Activated CD4-positive, alpha-beta T cell treated with anti-CD3 and anti-CD28 coated beads, Interleukin-2, amount 50 U/mL, for 24 hours (primary cell): ENCODE measurements at regions not wholly inside any gene's neighbourhood (a gene's known extent, or its start where the extent isn't known, plus 50 kb on each side); places are given as distances from the start of the nearest gene placed in this dataset.

Source experiments
- DNase-seq, 2 donors: peaks; one replicate each; pipeline ENCODE4 v3.0.0-alpha.2; 2020; ENCODE audit warnings: low read depth in 1 of 2, low spot score in 1 of 2

DNA sequence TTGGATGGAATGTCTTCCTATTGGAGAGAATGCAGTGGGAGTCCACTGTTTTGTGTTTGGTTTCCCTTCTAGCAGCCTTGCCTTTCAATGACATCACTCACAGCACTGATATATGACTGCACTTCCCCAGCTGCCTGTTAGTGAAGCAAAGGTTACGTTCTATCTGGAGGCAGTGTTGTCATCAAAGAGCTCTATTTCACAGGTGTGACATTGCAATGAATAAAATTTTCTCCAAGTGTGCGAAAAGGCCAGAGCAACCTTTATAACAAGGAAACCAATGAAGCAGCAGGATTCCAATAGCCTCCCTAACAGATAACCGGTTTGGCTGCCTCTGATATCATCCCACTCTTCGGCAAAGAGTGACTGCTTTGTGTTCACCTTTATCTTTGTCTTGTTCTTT is 523.5 kb upstream of the ZNF608 start:
- no peak for DNase-seq

DNA sequence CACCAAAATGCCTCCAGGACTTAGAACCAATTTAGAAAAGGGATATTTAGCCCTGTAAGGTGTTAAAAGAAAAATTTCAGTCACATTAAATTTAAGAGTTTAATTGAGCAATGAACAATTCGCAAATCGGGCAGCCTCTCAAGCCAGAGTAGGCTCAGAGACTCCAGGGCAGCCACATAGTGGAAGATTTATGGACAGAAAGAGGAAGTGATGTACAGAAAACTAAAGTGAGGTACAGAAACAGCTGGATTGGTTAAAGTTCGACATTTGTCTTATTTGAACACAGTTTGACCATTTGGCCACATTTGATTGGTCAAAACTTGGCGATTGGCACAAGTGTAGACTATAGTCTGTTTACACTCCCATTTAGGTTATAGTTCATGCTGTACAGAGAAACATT is 525.9 kb upstream of the ZNF608 start:
- no peak for DNase-seq

DNA sequence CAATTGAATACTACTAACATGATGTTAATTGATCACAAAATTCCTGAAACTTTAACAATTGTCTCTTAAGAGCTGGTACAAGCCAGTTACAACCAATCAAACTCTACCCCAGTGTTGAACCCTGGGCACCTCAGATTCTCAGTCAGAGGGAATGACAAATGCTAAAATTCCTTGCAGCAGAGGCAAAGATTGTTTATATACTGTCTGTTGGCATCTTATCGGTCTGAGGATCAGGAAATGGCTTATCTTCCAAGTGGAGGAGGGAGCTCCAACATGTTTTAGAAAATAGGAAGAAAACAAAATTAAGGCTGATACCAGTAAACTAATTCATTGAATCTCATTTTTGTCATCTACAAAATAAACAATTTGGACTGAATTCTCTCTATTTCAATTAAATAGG is 527.8 kb upstream of the ZNF608 start:
- DNase-seq = no peak

DNA sequence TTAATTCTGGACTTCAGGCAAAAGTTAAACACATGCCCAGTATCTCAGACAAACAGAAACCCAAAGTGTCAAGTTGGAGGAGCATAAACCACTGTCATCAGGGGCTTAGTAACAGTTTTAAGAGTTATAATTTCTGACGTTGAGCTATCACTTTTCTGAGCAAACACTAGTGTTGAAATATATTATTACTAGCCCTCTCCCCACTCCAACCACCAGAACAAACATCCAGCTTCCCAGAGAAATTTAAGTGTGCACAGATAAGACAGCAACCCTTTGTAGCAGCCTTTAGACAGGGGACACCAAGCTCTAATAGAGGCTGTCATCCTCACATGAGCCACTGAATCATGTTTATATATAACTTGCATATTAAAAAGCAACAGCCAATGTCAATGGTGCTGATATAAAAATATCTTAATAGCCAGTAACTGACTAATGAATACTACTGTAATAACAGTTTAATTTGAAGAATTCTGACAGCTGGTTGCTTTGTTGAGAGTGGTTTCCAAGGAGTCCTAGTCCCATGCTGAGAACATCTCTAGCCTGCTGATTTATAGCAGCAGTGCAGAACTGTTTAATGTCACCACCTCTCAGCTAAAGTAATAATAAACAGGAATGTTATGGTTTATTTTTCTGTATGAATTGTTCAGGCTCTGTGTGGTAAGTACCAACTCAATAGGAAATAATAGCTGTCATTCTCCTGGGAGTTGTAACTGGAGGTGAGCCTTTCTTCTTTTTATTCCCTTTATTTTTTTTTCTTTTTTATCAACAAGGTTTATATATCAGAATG is 528.7 kb upstream of the ZNF608 start:
- no peak for DNase-seq

DNA sequence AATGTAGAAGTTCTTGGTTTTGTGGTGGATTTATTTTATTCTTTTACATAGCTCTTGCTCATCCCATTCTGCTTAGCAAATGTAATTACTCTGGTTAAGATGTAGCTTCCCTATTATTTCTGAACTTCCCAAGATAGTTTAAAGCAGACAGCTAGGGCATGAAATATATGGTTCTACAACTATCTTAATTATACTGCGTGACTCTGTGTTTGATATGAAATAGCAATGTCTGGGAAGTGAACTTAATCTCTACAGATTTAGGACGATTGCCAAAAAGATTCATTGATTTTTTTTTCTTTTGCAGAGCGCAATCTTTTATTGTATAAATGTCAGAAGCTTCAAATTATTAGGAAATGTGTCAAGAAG is 529.3 kb upstream of the ZNF608 start:
- DNase-seq = no peak

DNA sequence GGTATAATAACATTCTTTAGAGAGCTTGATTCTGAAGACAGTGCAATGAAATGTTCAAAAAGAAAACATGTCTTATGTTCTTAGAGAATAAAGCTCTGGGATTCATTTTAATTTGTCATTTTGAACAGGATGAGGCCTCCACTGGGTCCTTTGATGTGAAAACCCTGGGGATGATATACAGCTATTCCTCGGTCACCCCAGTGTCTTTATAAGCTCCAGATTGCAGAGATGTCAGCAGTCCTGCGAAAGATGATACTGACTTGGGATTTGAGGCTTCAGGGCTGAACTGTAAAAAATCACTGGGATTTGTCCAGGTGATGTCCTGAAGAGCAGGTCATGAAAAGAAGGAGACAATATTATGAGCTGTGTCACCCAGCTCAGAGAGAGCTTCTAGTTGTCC is 529.7 kb upstream of the ZNF608 start:
- no peak for DNase-seq

DNA sequence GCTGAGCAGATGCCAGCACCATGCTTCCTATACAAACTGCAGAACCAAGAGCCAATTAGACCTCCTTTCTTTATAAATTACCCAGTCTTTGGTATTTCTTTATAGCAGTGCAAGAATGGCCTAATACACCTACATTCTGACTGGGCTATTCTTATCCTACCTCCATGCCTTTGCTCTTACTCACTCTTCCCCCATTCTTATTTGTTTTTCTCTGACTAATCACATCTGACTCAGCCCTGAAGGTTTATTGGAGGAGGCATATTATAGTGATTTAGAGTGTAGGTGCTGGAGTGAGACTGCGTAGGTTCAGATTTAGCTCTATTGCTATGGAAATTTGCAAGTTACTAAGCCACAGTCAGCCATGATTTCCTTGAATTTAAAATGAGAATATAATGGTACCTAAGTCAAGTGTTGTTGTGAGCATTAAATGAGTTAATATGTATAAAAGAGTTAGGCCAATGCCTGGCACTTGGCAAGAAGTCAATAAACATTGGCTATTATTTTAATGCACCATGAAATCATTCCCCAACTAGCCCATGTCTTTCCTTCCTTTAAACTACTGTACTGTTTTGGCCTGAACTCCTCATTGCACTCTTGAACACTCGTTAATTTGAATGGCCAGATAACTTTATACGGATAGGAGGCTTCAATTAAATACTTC is 531.2 kb upstream of the ZNF608 start:
- no peak for DNase-seq

DNA sequence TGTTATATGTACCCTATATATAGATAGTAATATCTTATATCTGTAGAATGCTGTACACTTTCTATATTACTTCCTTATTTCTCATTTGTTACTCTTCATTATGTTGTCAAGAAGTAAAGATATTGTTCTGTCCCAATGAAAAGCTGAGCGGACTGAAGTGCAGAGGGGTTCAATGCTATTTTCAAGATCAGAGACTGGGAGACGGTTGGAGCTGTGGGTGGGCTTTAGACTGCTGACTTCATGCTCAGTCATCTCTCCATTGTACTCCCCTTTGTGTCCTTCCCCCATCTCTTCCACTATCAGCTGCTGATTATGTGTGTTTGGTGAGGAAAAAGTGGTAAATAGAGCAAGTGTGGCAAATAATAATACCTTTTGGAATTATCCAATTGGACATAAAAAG is 532.3 kb upstream of the ZNF608 start:
- no peak for DNase-seq

DNA sequence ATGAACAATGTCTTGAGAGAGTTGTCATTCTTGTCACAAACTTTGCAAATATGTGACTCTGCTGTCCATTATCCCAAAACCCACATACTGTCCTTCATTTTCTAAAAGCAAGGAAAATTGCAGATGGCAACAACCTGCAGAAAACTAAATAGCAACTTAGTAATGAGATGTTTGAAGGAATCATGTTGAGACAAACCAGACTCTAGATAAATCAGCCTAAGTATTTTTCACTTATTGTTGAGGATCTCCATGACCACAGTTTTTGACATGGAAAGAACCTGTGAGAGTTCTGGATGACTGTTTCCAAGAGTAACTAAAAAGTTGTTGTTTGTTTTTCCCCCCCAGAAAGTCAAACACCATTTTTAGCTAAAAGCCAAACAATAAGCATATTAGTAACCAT is 535.2 kb upstream of the ZNF608 start:
- no peak for DNase-seq

DNA sequence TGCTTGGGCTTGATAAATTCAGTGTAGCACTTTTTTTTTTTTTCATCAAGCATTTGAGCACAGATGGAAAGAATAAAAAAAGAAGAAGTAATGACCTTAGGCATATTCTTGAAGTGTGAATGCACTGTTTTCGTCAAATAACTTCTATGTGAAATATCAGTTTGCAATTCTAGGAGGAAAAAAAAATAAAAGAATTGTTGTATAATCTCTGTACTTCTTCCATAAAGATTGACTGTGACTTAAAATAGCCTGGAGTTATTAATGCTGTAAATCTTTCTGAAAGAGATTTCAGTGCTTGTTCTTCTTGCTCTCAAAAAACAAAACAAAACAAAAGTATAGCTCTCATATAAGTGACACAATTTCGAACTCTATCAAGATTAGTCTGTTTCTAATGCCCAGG is 536.9 kb upstream of the ZNF608 start:
- no peak for DNase-seq

DNA sequence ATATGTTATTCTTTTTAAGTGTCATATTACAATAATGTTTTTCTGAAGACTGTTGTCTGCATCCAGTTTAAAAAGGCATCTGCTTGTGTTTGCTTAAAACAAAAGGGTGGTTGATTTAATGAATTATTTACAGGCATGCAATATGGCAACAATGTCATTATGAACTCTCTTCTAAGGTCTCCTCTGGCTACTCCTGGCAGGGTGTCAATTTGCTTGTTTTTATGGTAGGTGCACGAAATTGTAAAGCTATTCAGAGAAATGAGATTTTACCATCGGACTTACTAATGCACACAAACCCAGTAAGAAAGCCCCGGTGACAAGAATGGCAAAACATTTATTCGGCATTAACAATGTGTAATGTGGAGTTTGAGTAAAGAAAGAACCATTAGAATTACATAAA is 539.8 kb upstream of the ZNF608 start:
- no peak for DNase-seq

DNA sequence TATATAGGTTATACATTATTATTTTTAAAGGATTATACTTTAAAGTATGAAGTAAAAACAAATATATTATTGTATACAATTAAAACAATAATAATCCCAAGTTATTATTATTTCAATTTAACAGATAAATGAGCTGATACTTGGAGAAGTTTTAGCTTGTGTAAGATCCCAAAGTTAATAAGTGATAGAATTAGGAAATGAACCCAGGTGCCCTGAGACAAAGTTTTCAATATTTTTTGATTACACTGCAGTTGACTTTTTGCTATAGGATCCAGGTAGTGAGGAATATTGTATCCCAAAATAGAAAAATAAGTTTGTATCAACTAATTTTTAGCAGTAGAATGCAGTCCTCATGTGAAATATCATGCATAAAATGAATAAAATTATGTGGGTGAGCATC is 543.2 kb upstream of the ZNF608 start:
- no peak for DNase-seq

DNA sequence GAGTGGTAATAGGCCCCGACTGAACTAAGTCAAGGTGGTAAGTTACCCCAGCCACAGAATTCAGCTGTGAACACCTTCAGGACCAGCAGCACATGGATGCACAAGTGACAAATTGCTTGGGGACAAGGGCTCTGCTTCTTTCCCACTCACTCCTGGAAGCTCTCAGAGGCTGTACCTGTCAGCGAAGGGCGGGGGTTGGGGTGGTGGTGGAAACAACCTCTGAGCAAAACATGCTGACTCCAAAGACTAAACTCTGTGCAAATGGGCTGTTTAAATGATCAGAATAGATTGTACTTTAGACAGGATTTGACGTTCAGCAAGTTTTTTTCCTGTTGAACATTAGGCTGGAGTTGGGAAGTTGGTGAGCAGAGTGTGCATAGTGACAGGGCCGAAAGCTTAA is 544.5 kb upstream of the ZNF608 start:
- DNase-seq = no peak

DNA sequence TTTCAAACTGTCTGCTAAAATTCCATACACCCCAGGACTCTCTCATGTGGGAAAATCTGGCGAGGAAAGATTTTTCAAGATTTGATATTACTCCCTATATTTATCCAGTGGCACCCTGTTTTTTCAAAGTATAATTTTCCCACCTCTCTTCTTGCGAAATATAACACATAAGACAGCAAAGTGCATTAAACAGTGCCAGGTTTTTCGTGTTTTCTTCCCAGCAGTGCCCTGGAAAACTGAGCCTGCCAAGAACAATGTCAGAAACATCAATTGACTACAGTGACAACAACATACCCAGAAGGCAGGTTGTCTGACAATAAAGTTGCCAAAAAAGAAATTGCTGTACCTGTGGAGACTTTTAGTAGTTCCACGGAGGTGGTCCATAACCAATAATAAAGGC is 545.0 kb upstream of the ZNF608 start:
- no peak for DNase-seq

DNA sequence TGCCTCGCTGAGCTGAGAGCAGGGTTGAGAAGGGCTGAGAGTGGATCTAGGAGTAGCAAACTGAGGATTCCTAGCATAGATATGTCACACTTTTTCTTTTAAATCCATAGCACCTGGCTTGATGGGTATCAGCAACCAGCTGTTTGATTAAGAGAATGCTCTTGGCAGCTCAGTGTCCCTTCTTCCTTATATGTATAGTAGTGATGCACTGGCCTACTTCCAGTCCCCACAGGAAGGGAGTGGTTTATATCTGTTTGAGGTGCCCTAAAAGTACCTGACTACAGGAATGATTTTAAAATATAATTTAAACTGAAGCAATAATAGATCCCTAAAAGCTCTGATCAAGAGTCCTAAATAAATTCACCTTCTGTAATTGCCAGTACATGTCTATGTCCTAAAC is 546.8 kb upstream of the ZNF608 start:
- DNase-seq = no peak

DNA sequence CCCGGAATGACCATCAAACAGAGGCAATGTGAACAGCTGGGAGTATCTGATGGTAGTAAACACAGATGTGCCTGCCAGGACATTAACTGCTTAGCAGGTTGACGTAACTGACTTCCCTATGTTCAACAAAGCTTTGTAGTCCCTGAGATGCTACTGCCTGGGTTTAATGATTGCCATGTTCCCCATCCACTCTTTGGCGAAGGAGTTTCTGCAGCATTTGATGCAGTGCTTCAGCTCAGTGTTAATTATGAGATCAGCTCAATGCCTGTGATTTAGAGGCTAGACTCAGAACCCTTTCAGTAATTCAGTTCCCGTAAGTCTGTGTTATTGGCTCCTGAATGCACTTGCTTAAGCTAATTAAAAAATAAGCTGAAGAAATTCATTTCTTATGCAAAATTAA is 547.3 kb upstream of the ZNF608 start:
- no peak for DNase-seq

DNA sequence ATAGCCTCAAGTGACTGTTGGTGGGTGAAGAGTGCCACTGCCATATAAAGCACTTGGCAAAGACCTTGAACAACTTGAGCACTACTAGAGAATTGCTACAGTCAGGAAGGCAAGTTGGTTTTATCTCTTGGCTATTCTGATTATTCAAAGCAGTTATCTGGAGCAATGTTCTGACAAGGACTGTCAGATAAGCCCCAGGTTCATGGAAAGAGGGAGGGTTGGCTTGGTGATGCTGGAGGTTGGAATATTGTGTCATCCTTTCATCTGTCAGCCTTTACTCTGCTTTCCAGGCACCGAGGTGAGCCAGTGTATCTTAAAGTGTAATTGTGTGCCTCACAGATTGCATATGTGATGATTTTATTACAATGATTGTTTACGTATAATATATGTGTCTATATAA is 548.4 kb upstream of the ZNF608 start:
- no peak for DNase-seq

DNA sequence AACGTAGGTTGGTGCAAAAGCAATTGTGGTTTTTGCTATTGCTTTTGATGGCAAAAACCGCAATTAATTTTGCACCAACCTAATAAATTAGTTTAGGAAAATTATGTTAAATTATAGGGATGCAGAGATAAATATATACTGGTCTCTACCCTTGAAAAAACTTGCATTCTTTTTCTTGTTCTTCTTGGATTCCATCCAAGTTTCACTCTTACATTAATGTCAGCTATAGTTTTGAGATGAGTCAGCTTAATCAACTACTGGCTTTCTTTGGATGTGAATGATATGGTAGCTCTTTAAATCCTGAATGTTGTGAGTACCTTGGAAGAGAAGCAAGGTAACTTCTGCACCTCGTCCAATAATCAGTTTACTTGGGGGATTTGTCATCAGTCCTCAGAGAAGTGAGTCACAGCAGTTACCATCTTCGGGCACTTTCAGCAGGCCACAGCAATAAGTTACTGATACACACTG is 549.0 kb upstream of the ZNF608 start:
- no peak for DNase-seq

DNA sequence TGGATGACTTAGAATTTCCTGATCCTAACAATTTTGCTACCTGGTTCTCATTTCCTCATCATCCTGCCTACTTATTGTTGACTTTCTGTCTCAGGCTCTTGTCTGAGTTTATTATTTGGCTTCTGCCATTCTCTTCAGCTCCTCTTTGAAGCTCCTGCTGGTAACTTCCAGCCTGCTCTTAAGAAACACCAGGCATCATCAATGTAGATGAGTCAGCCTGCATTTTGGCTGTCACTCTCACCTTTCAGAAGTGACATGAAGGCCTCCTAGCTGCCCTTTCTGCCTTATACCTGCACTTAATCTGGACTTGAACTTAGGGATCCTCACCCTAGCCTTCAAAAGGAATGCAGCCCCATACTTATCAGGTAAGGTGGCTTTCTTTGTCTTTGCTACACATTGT is 551.8 kb upstream of the ZNF608 start:
- DNase-seq = no peak

DNA sequence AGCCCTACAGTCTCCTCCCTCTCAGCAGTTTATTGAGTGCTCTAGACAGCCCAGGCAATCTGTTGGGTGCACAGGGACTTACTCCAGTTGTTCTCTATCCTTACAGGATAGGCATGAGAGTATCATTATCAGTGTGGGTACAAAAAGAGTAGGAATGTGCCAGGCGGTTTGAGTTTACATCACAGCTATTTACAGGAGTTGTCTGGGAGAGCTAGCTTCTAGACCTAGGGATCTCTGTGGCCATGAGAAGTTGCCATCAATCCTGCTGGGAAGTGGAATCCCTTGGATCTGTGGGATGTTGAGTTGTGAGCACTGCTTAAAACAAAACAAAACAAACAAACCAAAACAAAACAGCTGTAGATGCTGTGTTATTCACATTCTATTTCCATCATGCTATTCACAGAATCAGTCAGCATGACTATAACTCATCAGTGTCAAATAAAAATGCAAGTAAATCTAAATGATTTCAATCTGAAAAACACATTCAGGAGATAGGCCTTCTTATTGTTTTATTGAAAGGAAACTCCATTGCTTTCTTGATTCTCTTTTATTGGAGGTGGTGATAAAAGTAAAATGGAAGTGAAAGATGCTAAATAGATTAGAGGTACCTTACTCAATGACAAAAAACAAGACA is 552.4 kb upstream of the ZNF608 start:
- DNase-seq = no peak

DNA sequence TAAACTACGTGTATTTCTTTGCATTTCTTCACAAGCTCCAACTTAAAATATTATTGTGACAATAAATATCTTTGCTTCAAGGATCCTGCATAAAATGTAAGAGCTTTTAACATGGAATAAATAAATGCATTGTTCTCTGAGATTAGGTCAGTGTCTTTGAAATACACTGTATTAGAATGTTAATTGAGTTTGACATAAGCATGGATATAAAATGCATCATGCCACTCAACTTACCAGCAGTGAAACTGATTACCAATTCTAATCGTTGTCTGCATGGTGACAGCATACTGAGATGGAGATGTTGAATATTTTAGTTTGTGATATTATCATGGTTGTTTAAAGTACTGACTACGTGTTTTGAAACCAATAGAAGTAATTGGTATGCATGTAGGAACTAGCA is 555.3 kb upstream of the ZNF608 start:
- DNase-seq = no peak

DNA sequence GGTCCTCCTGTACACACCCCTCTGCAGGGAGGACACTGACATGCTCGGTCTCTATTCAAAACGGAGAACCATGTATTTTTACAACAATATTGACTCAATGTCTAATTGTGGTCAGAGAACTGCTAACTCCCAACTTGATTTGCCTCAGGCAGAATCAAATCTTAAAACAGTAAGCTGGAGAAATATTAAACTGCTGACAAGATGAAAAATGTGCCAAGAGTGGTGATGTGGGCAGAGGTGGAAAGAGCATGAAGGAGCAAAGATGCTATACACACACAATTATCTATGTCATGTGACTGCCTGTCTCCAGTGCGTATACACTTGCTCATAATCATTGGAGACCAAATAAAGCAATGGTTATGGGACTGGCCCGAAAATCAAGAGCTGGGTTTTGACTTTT is 556.1 kb upstream of the ZNF608 start:
- DNase-seq = no peak

DNA sequence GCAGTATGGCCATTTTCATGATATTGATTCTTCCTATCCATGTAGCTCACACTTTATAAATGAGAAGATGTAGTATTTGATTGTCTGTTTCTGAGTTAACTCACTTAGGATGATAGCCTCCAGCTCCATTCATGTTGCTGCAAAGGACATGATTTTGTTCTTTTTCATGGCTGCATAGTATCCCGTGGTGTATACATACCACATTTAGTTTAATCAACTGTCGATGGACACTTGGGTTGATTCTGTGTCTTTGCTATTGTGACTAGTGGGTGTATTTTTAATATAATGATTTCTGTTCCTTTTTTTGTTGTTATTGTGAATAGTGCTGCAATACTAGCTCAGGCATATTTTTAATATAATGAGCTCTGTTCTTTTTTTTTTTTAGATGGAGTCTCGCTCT is 560.3 kb upstream of the ZNF608 start:
- no peak for DNase-seq
